ENCODE measurements at regions not wholly inside any gene's neighbourhood (a gene's known extent, or its start where the extent isn't known, plus 50 kb on each side); places are given as distances from the start of the nearest gene placed in this dataset.

DNA sequence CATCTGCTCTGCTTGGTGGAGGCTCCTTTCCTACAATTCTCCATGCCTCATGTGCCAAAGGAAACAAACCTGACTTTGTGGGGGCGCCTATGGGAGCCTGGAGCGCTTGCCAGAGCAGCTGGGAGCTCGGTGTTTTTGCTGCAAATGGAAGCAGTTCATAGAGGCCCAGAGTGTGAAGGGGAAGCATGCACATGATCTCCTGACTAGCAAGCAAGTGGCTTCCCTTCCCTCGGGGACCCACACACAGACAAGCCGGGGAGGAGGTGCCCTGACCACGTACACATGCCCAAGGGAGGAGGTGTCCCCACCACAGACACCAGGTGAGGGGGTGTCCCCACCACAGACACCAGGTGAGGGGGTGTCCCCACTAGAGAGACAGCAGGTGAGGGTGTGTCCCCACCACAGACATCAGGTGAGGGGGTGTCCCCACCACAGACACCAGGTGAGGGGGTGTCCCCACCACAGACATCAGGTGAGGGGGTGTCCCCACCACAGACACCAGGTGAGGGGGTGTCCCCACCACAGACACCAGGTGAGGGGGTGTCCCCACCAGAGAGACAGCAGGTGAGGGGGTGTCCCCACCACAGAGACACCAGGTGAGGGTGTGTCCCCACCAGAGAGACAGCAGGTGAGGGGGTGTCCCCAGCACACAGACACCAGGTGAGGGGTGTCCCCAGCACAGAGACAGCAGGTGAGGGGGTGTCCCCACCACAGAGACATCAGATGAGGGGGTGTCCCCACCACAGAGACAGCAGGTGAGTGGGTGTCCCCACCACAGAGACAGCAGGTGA is 106.8 kb downstream of the CRYAA start:
- intact Hi-C loops (cut with micrococcal nuclease): no loop called here
- Histone ChIP-seq H3K9me3 (ENCODE audit: control insufficient read depth in 1 of 2, insufficient read depth in 1 of 2, low read depth in 1 of 2, low read length in 2 of 2) (no peaks in the 10 kb centered on the region), H3K4me1 (ENCODE audit: control insufficient read depth in 1 of 2, insufficient read depth in 2 of 2, low read length in 2 of 2) (no peaks in the 10 kb centered on the region), H3K4me3 (replicated peaks in 1 of 2; ENCODE audit: low read depth in 1 of 2, low read length in 2 of 2) (no peak overlapping the region), H3K27ac (ENCODE audit: low read depth, low read length) (no peak overlapping the region), H3K27me3 (ENCODE audit: insufficient read depth, low read length) (peaks cover 5% of the 10 kb centered on the region; the same call in 1 of the 2 replicates), H4K20me1 (ENCODE audit: insufficient read depth) (no peaks in the 10 kb centered on the region), H3K9ac (ENCODE audit: low read length) (no peak overlapping the region), H3K9me2 (ENCODE audit: insufficient read depth) (no peaks in the 10 kb centered on the region), H3K36me3 (ENCODE audit: control insufficient read depth in 1 of 2, insufficient read depth in 2 of 2, low read length in 2 of 2) (no peaks in the 10 kb centered on the region), H3K79me2 (ENCODE audit: insufficient read depth, low read length) (no peaks in the 10 kb centered on the region), H3K4me2 (ENCODE audit: low read length) (no peak overlapping the region), H2AFZ (ENCODE audit: low read depth, low read length, poor library complexity, severe bottlenecking) (no peak overlapping the region)
- no peak for DNase-seq (ENCODE audit: low read depth, low spot score)
- POLR2A ChIA-PET: no interaction called here
- ATAC-seq: no peak
- no TSS peak for BruUV-seq (replicated peaks)
- RAD21 ChIA-PET (ENCODE audit: low non-redundant PET in 1 of 2, low total read pairs in 2 of 2, uncharacterized antibody in 2 of 2, unreplicated experiment in 2 of 2): no interaction called here
- CTCF ChIA-PET: no interaction called here
- no peak for TF ChIP-seq CEBPB (IDR thresholded peaks at IDR 0.05; ENCODE audit: low read depth)
- TF ChIP-seq, protein P1, sequence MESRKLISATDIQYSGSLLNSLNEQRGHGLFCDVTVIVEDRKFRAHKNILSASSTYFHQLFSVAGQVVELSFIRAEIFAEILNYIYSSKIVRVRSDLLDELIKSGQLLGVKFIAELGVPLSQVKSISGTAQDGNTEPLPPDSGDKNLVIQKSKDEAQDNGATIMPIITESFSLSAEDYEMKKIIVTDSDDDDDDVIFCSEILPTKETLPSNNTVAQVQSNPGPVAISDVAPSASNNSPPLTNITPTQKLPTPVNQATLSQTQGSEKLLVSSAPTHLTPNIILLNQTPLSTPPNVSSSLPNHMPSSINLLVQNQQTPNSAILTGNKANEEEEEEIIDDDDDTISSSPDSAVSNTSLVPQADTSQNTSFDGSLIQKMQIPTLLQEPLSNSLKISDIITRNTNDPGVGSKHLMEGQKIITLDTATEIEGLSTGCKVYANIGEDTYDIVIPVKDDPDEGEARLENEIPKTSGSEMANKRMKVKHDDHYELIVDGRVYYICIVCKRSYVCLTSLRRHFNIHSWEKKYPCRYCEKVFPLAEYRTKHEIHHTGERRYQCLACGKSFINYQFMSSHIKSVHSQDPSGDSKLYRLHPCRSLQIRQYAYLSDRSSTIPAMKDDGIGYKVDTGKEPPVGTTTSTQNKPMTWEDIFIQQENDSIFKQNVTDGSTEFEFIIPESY (IDR thresholded peaks at IDR 0.05; ENCODE audit: extremely low read depth, insufficient replicate concordance, low read length): no peak
- no peak for TF ChIP-seq SIN3A (IDR thresholded peaks at IDR 0.05; ENCODE audit: low read depth)
- no peak for TF ChIP-seq TCF7L2 (IDR thresholded peaks at IDR 0.05; ENCODE audit: borderline replicate concordance, extremely low read depth, insufficient read depth, insufficient read length)

DNA sequence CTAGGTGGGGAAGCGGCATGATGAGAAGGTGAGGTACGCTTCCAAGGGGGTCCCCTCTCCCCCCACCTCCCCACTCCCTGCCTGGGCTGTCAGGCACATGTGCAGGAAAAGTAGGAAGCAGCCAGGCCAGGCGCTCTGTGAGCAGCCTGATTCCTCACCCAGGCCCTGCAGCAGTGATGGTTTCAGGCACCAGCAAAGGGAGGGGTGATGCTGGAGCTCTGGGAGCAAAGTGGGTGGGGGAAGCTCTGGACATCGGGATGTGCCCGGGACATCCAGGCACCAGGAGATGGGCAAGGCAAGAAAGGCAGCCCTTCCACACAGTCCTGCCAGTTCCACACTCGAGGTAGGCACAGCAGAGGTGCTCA is 106.1 kb downstream of the CRYAA start:
- H3K4me1 ChIP-seq (ENCODE audit: control insufficient read depth in 1 of 2, insufficient read depth in 2 of 2, low read length in 2 of 2): no peaks in the 10 kb centered on the region
- H3K79me2 ChIP-seq (ENCODE audit: insufficient read depth, low read length): no peaks in the 10 kb centered on the region
- no peak overlapping the region for H3K27ac ChIP-seq (ENCODE audit: low read depth, low read length)
- no peaks in the 10 kb centered on the region for H3K36me3 ChIP-seq (ENCODE audit: control insufficient read depth in 1 of 2, insufficient read depth in 2 of 2, low read length in 2 of 2)
- ChIA-PET RAD21 (ENCODE audit: low non-redundant PET in 1 of 2, low total read pairs in 2 of 2, uncharacterized antibody in 2 of 2, unreplicated experiment in 2 of 2) (no interaction called here), CTCF (no interaction called here), POLR2A (no interaction called here)
- no peak overlapping the region for H3K9ac ChIP-seq (ENCODE audit: low read length)
- intact Hi-C loops (cut with micrococcal nuclease): no loop called here
- no peak overlapping the region for H2AFZ ChIP-seq (ENCODE audit: low read depth, low read length, poor library complexity, severe bottlenecking)
- no peaks in the 10 kb centered on the region for H4K20me1 ChIP-seq (ENCODE audit: insufficient read depth)
- H3K4me2 ChIP-seq (ENCODE audit: low read length): no peak overlapping the region
- ATAC-seq (no peak), DNase-seq (ENCODE audit: low read depth, low spot score) (no peak)
- peaks cover 5% of the 10 kb centered on the region; the same call in 1 of the 2 replicates for H3K27me3 ChIP-seq (ENCODE audit: insufficient read depth, low read length)
- H3K9me3 ChIP-seq (ENCODE audit: control insufficient read depth in 1 of 2, insufficient read depth in 1 of 2, low read depth in 1 of 2, low read length in 2 of 2): no peaks in the 10 kb centered on the region
- no peaks in the 10 kb centered on the region for H3K9me2 ChIP-seq (ENCODE audit: insufficient read depth)
- no TSS peak for BruUV-seq (replicated peaks)
- no peak overlapping the region for H3K4me3 ChIP-seq (replicated peaks in 1 of 2; ENCODE audit: low read depth in 1 of 2, low read length in 2 of 2)
- TF ChIP-seq, protein P2, sequence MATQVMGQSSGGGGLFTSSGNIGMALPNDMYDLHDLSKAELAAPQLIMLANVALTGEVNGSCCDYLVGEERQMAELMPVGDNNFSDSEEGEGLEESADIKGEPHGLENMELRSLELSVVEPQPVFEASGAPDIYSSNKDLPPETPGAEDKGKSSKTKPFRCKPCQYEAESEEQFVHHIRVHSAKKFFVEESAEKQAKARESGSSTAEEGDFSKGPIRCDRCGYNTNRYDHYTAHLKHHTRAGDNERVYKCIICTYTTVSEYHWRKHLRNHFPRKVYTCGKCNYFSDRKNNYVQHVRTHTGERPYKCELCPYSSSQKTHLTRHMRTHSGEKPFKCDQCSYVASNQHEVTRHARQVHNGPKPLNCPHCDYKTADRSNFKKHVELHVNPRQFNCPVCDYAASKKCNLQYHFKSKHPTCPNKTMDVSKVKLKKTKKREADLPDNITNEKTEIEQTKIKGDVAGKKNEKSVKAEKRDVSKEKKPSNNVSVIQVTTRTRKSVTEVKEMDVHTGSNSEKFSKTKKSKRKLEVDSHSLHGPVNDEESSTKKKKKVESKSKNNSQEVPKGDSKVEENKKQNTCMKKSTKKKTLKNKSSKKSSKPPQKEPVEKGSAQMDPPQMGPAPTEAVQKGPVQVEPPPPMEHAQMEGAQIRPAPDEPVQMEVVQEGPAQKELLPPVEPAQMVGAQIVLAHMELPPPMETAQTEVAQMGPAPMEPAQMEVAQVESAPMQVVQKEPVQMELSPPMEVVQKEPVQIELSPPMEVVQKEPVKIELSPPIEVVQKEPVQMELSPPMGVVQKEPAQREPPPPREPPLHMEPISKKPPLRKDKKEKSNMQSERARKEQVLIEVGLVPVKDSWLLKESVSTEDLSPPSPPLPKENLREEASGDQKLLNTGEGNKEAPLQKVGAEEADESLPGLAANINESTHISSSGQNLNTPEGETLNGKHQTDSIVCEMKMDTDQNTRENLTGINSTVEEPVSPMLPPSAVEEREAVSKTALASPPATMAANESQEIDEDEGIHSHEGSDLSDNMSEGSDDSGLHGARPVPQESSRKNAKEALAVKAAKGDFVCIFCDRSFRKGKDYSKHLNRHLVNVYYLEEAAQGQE (IDR thresholded peaks at IDR 0.05; ENCODE audit: low read depth): no peak
- no peak for TF ChIP-seq POLR2AphosphoS5 (IDR thresholded peaks at IDR 0.05; ENCODE audit: low read depth, low read length)
- no peak for TF ChIP-seq POLR2A (IDR thresholded peaks at IDR 0.05; ENCODE audit: borderline replicate concordance, extremely low read depth, insufficient read depth, insufficient read length)
- no peak for TF ChIP-seq ZNF274 (IDR thresholded peaks at IDR 0.05; ENCODE audit: low read depth, low read length)
- no peak for TF ChIP-seq YY1 (IDR thresholded peaks at IDR 0.05; ENCODE audit: extremely low read depth, insufficient replicate concordance, low read depth, low read length)
- TF ChIP-seq ELF1 (IDR thresholded peaks at IDR 0.05; ENCODE audit: borderline replicate concordance, low read depth): no peak
- TF ChIP-seq EZH2phosphoT487 (IDR thresholded peaks at IDR 0.05; ENCODE audit: borderline replicate concordance): no peak
- TF ChIP-seq, protein P1 (IDR thresholded peaks at IDR 0.05; ENCODE audit: extremely low read depth, insufficient replicate concordance, low read length): no peak

All from HCT116 (cell line).